ENCODE measurements at regions not wholly inside any gene's neighbourhood (a gene's known extent, or its start where the extent isn't known, plus 50 kb on each side); places are given as distances from the start of the nearest gene placed in this dataset.

- Histone ChIP-seq H3K36me3 (ENCODE audit: control insufficient read depth, insufficient read depth, low read length) (no peaks in the 10 kb centered on the region), H3K27ac (ENCODE audit: insufficient read depth, low read length, poor library complexity, severe bottlenecking) (no peak overlapping the region), H3K9me3 (ENCODE audit: control insufficient read depth in 2 of 2, low read length in 2 of 2) (no peaks in the 10 kb centered on the region), H3K27me3 (ENCODE audit: control insufficient read depth, insufficient read depth, low read length) (no peaks in the 10 kb centered on the region), H3K4me1 (ENCODE audit: control insufficient read depth, insufficient read depth, low read length, poor library complexity, severe bottlenecking) (no peaks in the 10 kb centered on the region), H3K4me3 (ENCODE audit: low read depth, low read length) (no peak overlapping the region)
- peaks cover 3% of the 10 kb centered on the region for H3K36me3 Mint-ChIP-seq
- ATAC-seq (ENCODE audit: low read depth in 2 of 2) (no peak), DNase-seq (no peak)
- H3K4me1 Mint-ChIP-seq, result no peaks in the 10 kb centered on the region
- H3K4me3 Mint-ChIP-seq, result no peak overlapping the region
- H3K27me3 Mint-ChIP-seq, result no peaks in the 10 kb centered on the region
- H3K9me3 Mint-ChIP-seq, result peaks cover 4 to 25% (median 7%) of the 10 kb centered on the region in 7 donors
- H3K27ac Mint-ChIP-seq, result no peak overlapping the region
Measured at GRCh38 chr3:1495466-1495865, 402.6 kb downstream of the CNTN6 start.

DNA sequence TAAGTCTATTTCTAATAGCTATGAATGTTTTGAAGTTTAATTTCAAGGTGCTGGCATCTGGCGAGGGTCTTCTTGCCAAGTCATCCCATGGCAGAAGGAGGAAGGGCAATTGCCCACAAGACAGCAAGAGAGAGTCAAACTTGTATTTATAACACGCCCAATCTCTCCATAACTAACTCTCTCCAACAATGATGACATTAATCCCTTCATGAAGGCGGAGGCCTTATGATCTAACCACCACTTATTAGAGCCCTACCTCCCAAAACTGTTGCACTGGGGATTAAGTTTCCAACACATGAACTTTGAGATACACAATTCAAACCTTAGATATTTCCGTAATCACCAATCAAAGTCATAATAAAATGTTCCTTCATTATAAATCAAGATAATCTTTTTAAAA lies 406.9 kb downstream of the CNTN6 start:
- H3K36me3 ChIP-seq (ENCODE audit: control insufficient read depth, insufficient read depth, low read length), result no peaks in the 10 kb centered on the region
- no peak overlapping the region for H3K4me3 ChIP-seq (ENCODE audit: low read depth, low read length)
- H3K27me3 ChIP-seq (ENCODE audit: control insufficient read depth, insufficient read depth, low read length), result no peaks in the 10 kb centered on the region
- H3K4me1 ChIP-seq (ENCODE audit: control insufficient read depth, insufficient read depth, low read length, poor library complexity, severe bottlenecking), result no peaks in the 10 kb centered on the region
- Mint-ChIP-seq H3K4me1 (no peaks in the 10 kb centered on the region), H3K36me3 (no peaks in the 10 kb centered on the region), H3K27ac (no peak overlapping the region), H3K4me3 (no peak overlapping the region), H3K27me3 (no peaks in the 10 kb centered on the region), H3K9me3 (peaks cover 2 to 31% (median 9%) of the 10 kb centered on the region in 7 donors)
- H3K9me3 ChIP-seq (ENCODE audit: control insufficient read depth in 2 of 2, low read length in 2 of 2), result no peaks in the 10 kb centered on the region
- DNase-seq (no peak), ATAC-seq (ENCODE audit: low read depth in 2 of 2) (no peak)
- H3K27ac ChIP-seq (ENCODE audit: insufficient read depth, low read length, poor library complexity, severe bottlenecking), result no peak overlapping the region

DNA sequence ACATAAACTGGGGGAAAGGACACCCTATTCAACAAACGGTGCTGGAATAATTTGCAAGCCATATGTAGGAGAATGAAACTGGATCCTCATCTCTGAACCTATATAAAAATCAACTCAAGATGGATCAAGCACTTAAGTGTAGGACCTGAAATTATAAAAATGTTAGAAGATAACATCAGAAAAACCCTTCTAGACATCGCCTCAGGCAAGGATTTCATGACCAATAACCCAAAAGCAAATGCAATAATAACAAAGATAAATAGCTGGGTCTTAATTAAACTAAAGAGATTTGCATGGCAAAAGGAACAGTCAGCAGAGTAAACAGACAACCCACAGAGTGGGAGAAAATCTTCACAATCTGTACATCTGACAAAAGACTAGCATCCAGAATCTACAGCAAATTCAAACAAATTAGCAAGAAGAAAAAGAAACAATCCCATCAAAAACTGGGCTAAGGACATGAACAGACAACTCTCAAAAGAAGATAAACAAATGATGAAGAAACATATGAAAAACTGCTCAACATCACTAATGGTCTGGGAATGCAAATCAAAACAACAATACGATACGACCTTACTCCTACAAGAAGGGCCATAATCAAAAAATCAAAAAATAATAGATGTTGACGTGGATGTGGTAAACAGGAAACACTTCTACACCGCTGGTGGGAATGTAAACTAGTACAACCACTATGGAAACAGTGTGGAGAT lies 408.7 kb downstream of the CNTN6 start:
- no peaks in the 10 kb centered on the region for H3K36me3 ChIP-seq (ENCODE audit: control insufficient read depth, insufficient read depth, low read length)
- Mint-ChIP-seq H3K27me3 (no peaks in the 10 kb centered on the region), H3K4me3 (no peak overlapping the region), H3K36me3 (no peaks in the 10 kb centered on the region), H3K27ac (no peak overlapping the region), H3K9me3 (peaks cover 0 to 20% (median 9%) of the 10 kb centered on the region in 7 donors), H3K4me1 (no peaks in the 10 kb centered on the region)
- no peak overlapping the region for H3K4me3 ChIP-seq (ENCODE audit: low read depth, low read length)
- ATAC-seq (ENCODE audit: low read depth in 2 of 2) (no peak), DNase-seq (no peak)
- no peaks in the 10 kb centered on the region for H3K9me3 ChIP-seq (ENCODE audit: control insufficient read depth in 2 of 2, low read length in 2 of 2)
- no peaks in the 10 kb centered on the region for H3K4me1 ChIP-seq (ENCODE audit: control insufficient read depth, insufficient read depth, low read length, poor library complexity, severe bottlenecking)
- H3K27ac ChIP-seq (ENCODE audit: insufficient read depth, low read length, poor library complexity, severe bottlenecking), result no peak overlapping the region
- no peaks in the 10 kb centered on the region for H3K27me3 ChIP-seq (ENCODE audit: control insufficient read depth, insufficient read depth, low read length)

GRCh38 chr3:1506090-1506489 lies 413.3 kb downstream of the CNTN6 start:
- H3K4me3 Mint-ChIP-seq, result no peak overlapping the region
- no peak overlapping the region for H3K27ac Mint-ChIP-seq
- H3K36me3 Mint-ChIP-seq, result no peaks in the 10 kb centered on the region
- no peaks in the 10 kb centered on the region for H3K36me3 ChIP-seq (ENCODE audit: control insufficient read depth, insufficient read depth, low read length)
- H3K9me3 ChIP-seq (ENCODE audit: control insufficient read depth in 2 of 2, low read length in 2 of 2), result no peaks in the 10 kb centered on the region
- DNase-seq, result no peak
- H3K9me3 Mint-ChIP-seq, result peaks cover 0 to 24% (median 5%) of the 10 kb centered on the region in 7 donors
- H3K4me3 ChIP-seq (ENCODE audit: low read depth, low read length), result no peak overlapping the region
- no peak for ATAC-seq (ENCODE audit: low read depth in 2 of 2)
- H3K4me1 Mint-ChIP-seq, result no peaks in the 10 kb centered on the region
- no peaks in the 10 kb centered on the region for H3K27me3 Mint-ChIP-seq
- no peak overlapping the region for H3K27ac ChIP-seq (ENCODE audit: insufficient read depth, low read length, poor library complexity, severe bottlenecking)
- H3K27me3 ChIP-seq (ENCODE audit: control insufficient read depth, insufficient read depth, low read length), result no peaks in the 10 kb centered on the region
- H3K4me1 ChIP-seq (ENCODE audit: control insufficient read depth, insufficient read depth, low read length, poor library complexity, severe bottlenecking), result no peaks in the 10 kb centered on the region

GRCh38 chr3:1513662-1514061 lies 420.8 kb downstream of the CNTN6 start:
- H3K27ac Mint-ChIP-seq, result no peak overlapping the region
- ATAC-seq (ENCODE audit: low read depth in 2 of 2) (no peak), DNase-seq (no peak)
- peaks cover 2 to 31% (median 5%) of the 10 kb centered on the region in 7 donors for H3K9me3 Mint-ChIP-seq
- no peaks in the 10 kb centered on the region for H3K4me1 Mint-ChIP-seq
- Histone ChIP-seq H3K36me3 (ENCODE audit: control insufficient read depth, insufficient read depth, low read length) (no peaks in the 10 kb centered on the region), H3K27me3 (ENCODE audit: control insufficient read depth, insufficient read depth, low read length) (no peaks in the 10 kb centered on the region), H3K4me1 (ENCODE audit: control insufficient read depth, insufficient read depth, low read length, poor library complexity, severe bottlenecking) (no peaks in the 10 kb centered on the region), H3K4me3 (ENCODE audit: low read depth, low read length) (no peak overlapping the region), H3K9me3 (ENCODE audit: control insufficient read depth in 2 of 2, low read length in 2 of 2) (peaks cover 0 to 2% of the 10 kb centered on the region in 2 experiments), H3K27ac (ENCODE audit: insufficient read depth, low read length, poor library complexity, severe bottlenecking) (no peak overlapping the region)
- H3K27me3 Mint-ChIP-seq, result no peaks in the 10 kb centered on the region
- no peaks in the 10 kb centered on the region for H3K36me3 Mint-ChIP-seq
- no peak overlapping the region for H3K4me3 Mint-ChIP-seq

GRCh38 chr3:1515882-1516281 lies 423.1 kb downstream of the CNTN6 start:
- Mint-ChIP-seq H3K27me3 (no peaks in the 10 kb centered on the region), H3K4me3 (no peak overlapping the region), H3K9me3 (peaks cover 2 to 37% (median 4%) of the 10 kb centered on the region in 7 donors), H3K4me1 (no peaks in the 10 kb centered on the region), H3K36me3 (no peaks in the 10 kb centered on the region), H3K27ac (no peak overlapping the region)
- Histone ChIP-seq H3K27me3 (ENCODE audit: control insufficient read depth, insufficient read depth, low read length) (no peaks in the 10 kb centered on the region), H3K36me3 (ENCODE audit: control insufficient read depth, insufficient read depth, low read length) (no peaks in the 10 kb centered on the region), H3K9me3 (ENCODE audit: control insufficient read depth in 2 of 2, low read length in 2 of 2) (peaks cover 0 to 2% of the 10 kb centered on the region in 2 experiments), H3K27ac (ENCODE audit: insufficient read depth, low read length, poor library complexity, severe bottlenecking) (no peak overlapping the region), H3K4me3 (ENCODE audit: low read depth, low read length) (no peak overlapping the region), H3K4me1 (ENCODE audit: control insufficient read depth, insufficient read depth, low read length, poor library complexity, severe bottlenecking) (no peaks in the 10 kb centered on the region)
- DNase-seq (no peak), ATAC-seq (ENCODE audit: low read depth in 2 of 2) (no peak)

DNA sequence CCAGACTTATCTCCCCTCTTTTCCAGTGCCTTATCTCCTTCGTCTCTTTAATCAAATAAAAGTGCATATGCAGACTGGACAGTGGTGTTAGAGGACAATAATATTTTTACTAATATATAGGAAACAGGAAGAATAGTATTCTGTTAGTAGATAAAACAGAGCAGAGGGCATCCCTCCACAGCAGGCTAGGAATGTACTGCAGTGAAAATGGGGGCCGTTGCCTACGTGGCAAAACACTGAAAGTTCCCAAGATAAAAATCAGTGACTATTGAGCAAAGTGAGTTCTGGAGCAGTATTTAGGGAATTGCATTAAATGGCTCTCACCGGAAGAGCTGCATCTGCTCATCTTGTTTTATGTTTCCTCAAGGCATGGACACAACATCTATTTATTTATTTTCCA lies 435.0 kb downstream of the CNTN6 start:
- Mint-ChIP-seq H3K4me3 (no peak overlapping the region), H3K27ac (peak overlapping the region in 1 of 3 donors; percentile 40), H3K4me1 (no peaks in the 10 kb centered on the region), H3K9me3 (peaks cover 5 to 21% (median 12%) of the 10 kb centered on the region in 7 donors), H3K36me3 (no peaks in the 10 kb centered on the region), H3K27me3 (no peaks in the 10 kb centered on the region)
- H3K27ac ChIP-seq (ENCODE audit: insufficient read depth, low read length, poor library complexity, severe bottlenecking), result no peak overlapping the region
- H3K4me3 ChIP-seq (ENCODE audit: low read depth, low read length), result no peak overlapping the region
- H3K9me3 ChIP-seq (ENCODE audit: control insufficient read depth in 2 of 2, low read length in 2 of 2), result peaks cover 2 to 6% of the 10 kb centered on the region in 2 experiments
- ATAC-seq (ENCODE audit: low read depth in 2 of 2) (no peak), DNase-seq (no peak)
- H3K4me1 ChIP-seq (ENCODE audit: control insufficient read depth, insufficient read depth, low read length, poor library complexity, severe bottlenecking), result no peaks in the 10 kb centered on the region
- no peaks in the 10 kb centered on the region for H3K27me3 ChIP-seq (ENCODE audit: control insufficient read depth, insufficient read depth, low read length)
- no peaks in the 10 kb centered on the region for H3K36me3 ChIP-seq (ENCODE audit: control insufficient read depth, insufficient read depth, low read length)

- Histone ChIP-seq H3K9me3 (ENCODE audit: control insufficient read depth in 2 of 2, low read length in 2 of 2) (peaks cover 2 to 10% of the 10 kb centered on the region in 2 experiments), H3K36me3 (ENCODE audit: control insufficient read depth, insufficient read depth, low read length) (no peaks in the 10 kb centered on the region), H3K27me3 (ENCODE audit: control insufficient read depth, insufficient read depth, low read length) (no peaks in the 10 kb centered on the region), H3K27ac (ENCODE audit: insufficient read depth, low read length, poor library complexity, severe bottlenecking) (no peak overlapping the region), H3K4me1 (ENCODE audit: control insufficient read depth, insufficient read depth, low read length, poor library complexity, severe bottlenecking) (no peaks in the 10 kb centered on the region), H3K4me3 (ENCODE audit: low read depth, low read length) (no peak overlapping the region)
- H3K9me3 Mint-ChIP-seq, result peaks cover 2 to 14% (median 7%) of the 10 kb centered on the region in 7 donors
- H3K27me3 Mint-ChIP-seq, result no peaks in the 10 kb centered on the region
- H3K36me3 Mint-ChIP-seq, result no peaks in the 10 kb centered on the region
- DNase-seq (no peak), ATAC-seq (ENCODE audit: low read depth in 2 of 2) (no peak)
- H3K4me3 Mint-ChIP-seq, result no peak overlapping the region
- H3K27ac Mint-ChIP-seq, result no peak overlapping the region
- no peaks in the 10 kb centered on the region for H3K4me1 Mint-ChIP-seq
Measured at GRCh38 chr3:1528621-1529020, 435.8 kb downstream of the CNTN6 start.

Data from CD4-positive, CD25-positive, alpha-beta regulatory T cell (primary cell).